ENCODE measurements at regions not wholly inside any gene's neighbourhood (a gene's known extent, or its start where the extent isn't known, plus 50 kb on each side); places are given as distances from the start of the nearest gene placed in this dataset.

GRCh38 chr20:11158146-11158545 lies 484.3 kb upstream of the JAG1 start:
- TF ChIP-seq POLR2AphosphoS5 (IDR thresholded peaks at IDR 0.05) (no peak), CTCF (IDR thresholded peaks at IDR 0.05) (no peak), POLR2A (IDR thresholded peaks at IDR 0.05; ENCODE audit: low read depth) (no peak), EP300 (IDR thresholded peaks at IDR 0.05) (no peak)
